Erythroblast (primary cell): ENCODE measurements at regions not wholly inside any gene's neighbourhood (a gene's known extent, or its start where the extent isn't known, plus 50 kb on each side); places are given as distances from the start of the nearest gene placed in this dataset.
"Not testable (repeated sequence)": the region's sequence is repeated elsewhere in the genome, so short reads cannot be mapped to it uniquely, and the experiment has no call there.

ENCODE experiments used
- DNase-seq, 2 experiments: peaks; one replicate each; lab custom pipeline; 2025; lab: John Stamatoyannopoulos, UW
- GATA1 ChIP-seq: IDR thresholded peaks from 2 replicates; pipeline ENCODE4 v1.6.1; 2011; ENCODE audit warnings: low read depth, mild to moderate bottlenecking, control low read depth, low read length, moderate library complexity
- POLR2A ChIP-seq: IDR thresholded peaks from 2 replicates; pipeline ENCODE4 v1.6.1; 2011; ENCODE audit warnings: mild to moderate bottlenecking, low read length

GRCh38 chr11:69205743-69206612, 50.2 kb downstream of the SMIM38 start:
- TF ChIP-seq POLR2A = no peak
- TF ChIP-seq GATA1 = no peak

GRCh38 chr11:69206613-69206965, 50.9 kb downstream of the SMIM38 start:
- DNase-seq = not testable (repeated sequence)

More at GRCh38 chr11:69205743-69206612, 50.2 kb downstream of the SMIM38 start:
- no peak for DNase-seq

- DNase-seq = no peak
Observed at GRCh38 chr11:69207165-69207889, 51.6 kb downstream of the SMIM38 start.

GRCh38 chr11:69208190-69209037, 52.7 kb downstream of the SMIM38 start:
- DNase-seq = no peak
- TF ChIP-seq POLR2A (no peak), GATA1 (no peak)

More at GRCh38 chr11:69207165-69207889, 51.6 kb downstream of the SMIM38 start:
- TF ChIP-seq GATA1 (no peak), POLR2A (no peak)

- no peak for DNase-seq
- TF ChIP-seq GATA1 (no peak), POLR2A (no peak)
Observed at GRCh38 chr11:69209038-69209350, 53.3 kb downstream of the SMIM38 start.

GRCh38 chr11:69209421-69210309, 53.9 kb downstream of the SMIM38 start:
- TF ChIP-seq GATA1 (no peak), POLR2A (no peak)
- DNase-seq = no peak

- TF ChIP-seq GATA1 (no peak), POLR2A (no peak)
- no peak for DNase-seq
Observed at GRCh38 chr11:69210310-69211035, 54.7 kb downstream of the SMIM38 start.

- no peak for DNase-seq
- TF ChIP-seq GATA1 (no peak), POLR2A (no peak)
Observed at GRCh38 chr11:69211540-69211919, 55.8 kb downstream of the SMIM38 start.

GRCh38 chr11:69211920-69212797, 56.4 kb downstream of the SMIM38 start:
- TF ChIP-seq POLR2A (no peak), GATA1 (no peak)
- DNase-seq = no peak

GRCh38 chr11:69212798-69213110, 57.0 kb downstream of the SMIM38 start:
- no peak for DNase-seq
- TF ChIP-seq GATA1 (no peak), POLR2A (no peak)

- no peak for DNase-seq
- TF ChIP-seq POLR2A (no peak), GATA1 (no peak)
Observed at GRCh38 chr11:69213316-69213715, 57.6 kb downstream of the SMIM38 start.

- DNase-seq = no peak
- no peak for TF ChIP-seq POLR2A
- no peak for TF ChIP-seq GATA1
Observed at GRCh38 chr11:69213964-69214363, 58.2 kb downstream of the SMIM38 start.
